ENCODE measurements at regions not wholly inside any gene's neighbourhood (a gene's known extent, or its start where the extent isn't known, plus 50 kb on each side); places are given as distances from the start of the nearest gene placed in this dataset.

GRCh38 chr13:79003989-79004898 lies 345.3 kb upstream of the OBI1 start:
- ATAC-seq = no peak
- TF ChIP-seq ATF7 (IDR thresholded peaks at IDR 0.05) (peak; percentile 85), ATF7 (CRISPR knock-in tag; IDR thresholded peaks at IDR 0.05) (no peak), ZNF839 (CRISPR knock-in tag; IDR thresholded peaks at IDR 0.05; ENCODE audit: borderline replicate concordance) (no peak)

GRCh38 chr13:78999494-78999893 lies 340.5 kb upstream of the OBI1 start:
- Histone ChIP-seq H3K27ac (ENCODE audit: extremely low read length, insufficient read depth, low read length) (no peak overlapping the region), H3K79me2 (ENCODE audit: insufficient read depth, low read length) (no peaks in the 10 kb centered on the region), H3K27me3 (ENCODE audit: control insufficient read depth in 1 of 2, insufficient read depth in 2 of 2, low read length in 2 of 2) (no peaks in the 10 kb centered on the region; a peak in 1 of 5 replicates), H3K9ac (ENCODE audit: insufficient read depth, low read depth, low read length) (no peak overlapping the region), H4K20me1 (ENCODE audit: insufficient read depth, low read length) (no peaks in the 10 kb centered on the region), H2AFZ (ENCODE audit: low read length) (no peak overlapping the region), H3K4me2 (ENCODE audit: low read depth, low read length) (no peak overlapping the region), H3K4me1 (ENCODE audit: insufficient read depth, low read length) (no peaks in the 10 kb centered on the region), H3K4me3 (replicated peaks in 1 of 3; ENCODE audit: insufficient read depth in 1 of 3, low read depth in 2 of 3, low read length in 3 of 3) (no peak overlapping the region), H3K9me3 (ENCODE audit: low read length) (no peaks in the 10 kb centered on the region), H3K36me3 (replicated peaks in 1 of 2; ENCODE audit: control insufficient read depth in 1 of 2, insufficient read depth in 2 of 2, low read length in 2 of 2) (no peaks in the 10 kb centered on the region)
- WGBS (ENCODE audit: low lambda C conversion rate) = 41% methylated on average over 4 of the region's 4 CpGs
- CTCF ChIA-PET (ENCODE audit: low intra/inter-chr PET ratio, low total read pairs) = no interaction called here
- intact Hi-C loops (cut with micrococcal nuclease; ENCODE audit: unreplicated experiment) (no loop called here), in situ Hi-C loops (cut with HindIII; ENCODE audit: extremely low pct_ligation_motif_present, low pct_unique_long_range_greater_than_20kb) (no loop called here)
- no TSS peak for BruUV-seq (replicated peaks)
- FAIRE-seq (no peak), ATAC-seq (no peak), DNase-seq (ENCODE audit: low spot score) (no peak)
- POLR2A ChIA-PET = no interaction called here
- TF ChIP-seq, protein P1, sequence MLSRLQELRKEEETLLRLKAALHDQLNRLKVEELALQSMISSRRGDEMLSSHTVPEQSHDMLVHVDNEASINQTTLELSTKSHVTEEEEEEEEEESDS (CRISPR knock-in tag; IDR thresholded peaks at IDR 0.05; ENCODE audit: borderline replicate concordance) = no peak
- no peak for TF ChIP-seq POLR2AphosphoS5 (IDR thresholded peaks at IDR 0.05; ENCODE audit: low read depth, low read length)
- no peak for TF ChIP-seq MBD4 (IDR thresholded peaks at IDR 0.05; ENCODE audit: borderline replicate concordance, low read length)
- no peak for TF ChIP-seq ZSCAN31 (CRISPR knock-in tag; IDR thresholded peaks at IDR 0.05; ENCODE audit: low read depth)
- no peak for TF ChIP-seq MIXL1 (CRISPR knock-in tag; IDR thresholded peaks at IDR 0.05)
- TF ChIP-seq AKAP8 (CRISPR knock-in tag; IDR thresholded peaks at IDR 0.05) = no peak
- TF ChIP-seq IKZF4 (CRISPR knock-in tag; IDR thresholded peaks at IDR 0.05; ENCODE audit: borderline replicate concordance, low read depth, not compliant biosample characterization) = no peak
- no peak for TF ChIP-seq ZNF709 (CRISPR knock-in tag; IDR thresholded peaks at IDR 0.05)
- TF ChIP-seq ZNF619 (CRISPR knock-in tag; IDR thresholded peaks at IDR 0.05) = no peak
- no peak for TF ChIP-seq ZNF20 (CRISPR knock-in tag; IDR thresholded peaks at IDR 0.05)
- no peak for TF ChIP-seq ZNF34 (CRISPR knock-in tag; IDR thresholded peaks at IDR 0.05; ENCODE audit: borderline replicate concordance)
- no peak for TF ChIP-seq STAT6 (CRISPR knock-in tag; IDR thresholded peaks at IDR 0.05; ENCODE audit: borderline replicate concordance)
- TF ChIP-seq ZNF501 (CRISPR knock-in tag; IDR thresholded peaks at IDR 0.05) = no peak

More at GRCh38 chr13:79003989-79004898, 345.3 kb upstream of the OBI1 start:
- FAIRE-seq (no peak), DNase-seq (ENCODE audit: low spot score) (no peak)
- BruUV-seq (replicated peaks) = no TSS peak
- no peak overlapping the region for H3K4me2 ChIP-seq (ENCODE audit: low read depth, low read length)
- H3K27ac ChIP-seq (ENCODE audit: extremely low read length, insufficient read depth, low read length) = no peak overlapping the region
- intact Hi-C loops (cut with micrococcal nuclease; ENCODE audit: unreplicated experiment) = no loop called here
- no peaks in the 10 kb centered on the region; a peak in 1 of 5 replicates for H3K27me3 ChIP-seq (ENCODE audit: control insufficient read depth in 1 of 2, insufficient read depth in 2 of 2, low read length in 2 of 2)
- 1% methylated on average over 7 of the region's 7 CpGs for WGBS (ENCODE audit: low lambda C conversion rate)
- no peak overlapping the region for H3K4me3 ChIP-seq (replicated peaks in 1 of 3; ENCODE audit: insufficient read depth in 1 of 3, low read depth in 2 of 3, low read length in 3 of 3)
- in situ Hi-C loops (cut with HindIII; ENCODE audit: extremely low pct_ligation_motif_present, low pct_unique_long_range_greater_than_20kb) = no loop called here
- no peak overlapping the region for H3K9ac ChIP-seq (ENCODE audit: insufficient read depth, low read depth, low read length)
- no peaks in the 10 kb centered on the region for H3K9me3 ChIP-seq (ENCODE audit: low read length)
- no peaks in the 10 kb centered on the region for H3K79me2 ChIP-seq (ENCODE audit: insufficient read depth, low read length)
- ChIA-PET CTCF (ENCODE audit: low intra/inter-chr PET ratio, low total read pairs) (no interaction called here), POLR2A (no interaction called here)
- no peaks in the 10 kb centered on the region for H3K4me1 ChIP-seq (ENCODE audit: insufficient read depth, low read length)
- no peaks in the 10 kb centered on the region for H3K36me3 ChIP-seq (replicated peaks in 1 of 2; ENCODE audit: control insufficient read depth in 1 of 2, insufficient read depth in 2 of 2, low read length in 2 of 2)
- H2AFZ ChIP-seq (ENCODE audit: low read length) = no peak overlapping the region
- no peaks in the 10 kb centered on the region for H4K20me1 ChIP-seq (ENCODE audit: insufficient read depth, low read length)
